ENCODE measurements at regions not wholly inside any gene's neighbourhood (a gene's known extent, or its start where the extent isn't known, plus 50 kb on each side); places are given as distances from the start of the nearest gene placed in this dataset.

DNA sequence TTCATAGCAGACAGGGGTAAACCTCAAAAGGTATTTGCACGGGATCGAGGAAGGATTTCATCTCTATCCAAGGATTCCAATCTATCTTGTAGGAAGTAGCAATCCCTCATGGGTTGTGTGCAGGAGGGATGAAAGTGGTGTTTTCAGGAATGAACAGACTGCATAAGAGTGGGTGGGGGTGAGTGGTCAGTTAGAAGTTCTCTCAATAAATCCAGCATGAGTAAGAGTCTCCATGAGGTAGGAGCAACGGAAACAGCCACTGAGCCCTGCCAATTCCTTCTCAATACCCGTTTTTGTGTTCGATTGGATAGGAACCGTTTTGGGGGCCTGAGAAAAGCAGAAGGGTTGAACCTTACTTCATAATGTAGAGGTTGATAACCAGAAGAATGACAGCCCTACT, 375.6 kb downstream of the SOX9 start:
- TF ChIP-seq, protein P1, sequence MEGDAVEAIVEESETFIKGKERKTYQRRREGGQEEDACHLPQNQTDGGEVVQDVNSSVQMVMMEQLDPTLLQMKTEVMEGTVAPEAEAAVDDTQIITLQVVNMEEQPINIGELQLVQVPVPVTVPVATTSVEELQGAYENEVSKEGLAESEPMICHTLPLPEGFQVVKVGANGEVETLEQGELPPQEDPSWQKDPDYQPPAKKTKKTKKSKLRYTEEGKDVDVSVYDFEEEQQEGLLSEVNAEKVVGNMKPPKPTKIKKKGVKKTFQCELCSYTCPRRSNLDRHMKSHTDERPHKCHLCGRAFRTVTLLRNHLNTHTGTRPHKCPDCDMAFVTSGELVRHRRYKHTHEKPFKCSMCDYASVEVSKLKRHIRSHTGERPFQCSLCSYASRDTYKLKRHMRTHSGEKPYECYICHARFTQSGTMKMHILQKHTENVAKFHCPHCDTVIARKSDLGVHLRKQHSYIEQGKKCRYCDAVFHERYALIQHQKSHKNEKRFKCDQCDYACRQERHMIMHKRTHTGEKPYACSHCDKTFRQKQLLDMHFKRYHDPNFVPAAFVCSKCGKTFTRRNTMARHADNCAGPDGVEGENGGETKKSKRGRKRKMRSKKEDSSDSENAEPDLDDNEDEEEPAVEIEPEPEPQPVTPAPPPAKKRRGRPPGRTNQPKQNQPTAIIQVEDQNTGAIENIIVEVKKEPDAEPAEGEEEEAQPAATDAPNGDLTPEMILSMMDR (IDR thresholded peaks at IDR 0.05; ENCODE audit: low read depth, low read length, missing control alignments): no peak
- in situ Hi-C loops (cut with HindIII; ENCODE audit: low pct_ligation_motif_present, low sequenced_read_pairs): no loop called here
- Histone ChIP-seq H3K27me3 (replicated peaks) (no peaks in the 10 kb centered on the region), H3K36me3 (replicated peaks) (no peaks in the 10 kb centered on the region), H3K4me3 (ENCODE audit: low read depth, low read length) (no peak overlapping the region), H3K27ac (no peak overlapping the region)
- DNase-seq: no peak

DNA sequence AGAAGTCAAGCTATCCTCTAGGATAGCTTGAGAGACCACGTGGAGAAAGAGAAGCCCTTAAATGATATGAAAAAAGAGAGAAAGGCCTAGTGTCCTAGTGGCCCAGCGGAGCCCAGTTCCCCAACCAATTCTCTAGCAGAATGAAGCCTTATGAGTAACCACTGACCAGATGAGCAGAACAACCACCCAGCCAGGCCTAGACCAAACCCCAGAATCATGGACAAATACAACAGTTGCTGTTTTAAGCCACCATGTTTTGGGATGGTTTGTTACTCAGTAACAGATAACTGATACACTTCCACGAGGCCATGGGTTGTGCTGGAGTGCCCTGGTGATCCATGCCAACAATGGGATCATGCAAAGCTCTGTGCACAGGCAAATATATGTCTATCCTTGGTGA, 377.1 kb downstream of the SOX9 start:
- Histone ChIP-seq H3K27ac (no peak overlapping the region), H3K4me3 (ENCODE audit: low read depth, low read length) (no peak overlapping the region), H3K27me3 (replicated peaks) (no peaks in the 10 kb centered on the region), H3K36me3 (replicated peaks) (no peaks in the 10 kb centered on the region)
- in situ Hi-C loops (cut with HindIII; ENCODE audit: low pct_ligation_motif_present, low sequenced_read_pairs): no loop called here
- TF ChIP-seq, protein P1 (IDR thresholded peaks at IDR 0.05; ENCODE audit: low read depth, low read length, missing control alignments): no peak
- no peak for DNase-seq

- TF ChIP-seq, protein P1 (IDR thresholded peaks at IDR 0.05; ENCODE audit: low read depth, low read length, missing control alignments): no peak
- DNase-seq: no peak
- Histone ChIP-seq H3K27me3 (replicated peaks) (no peaks in the 10 kb centered on the region), H3K36me3 (replicated peaks) (no peaks in the 10 kb centered on the region), H3K4me3 (ENCODE audit: low read depth, low read length) (no peak overlapping the region), H3K27ac (no peak overlapping the region)
- in situ Hi-C loops (cut with HindIII; ENCODE audit: low pct_ligation_motif_present, low sequenced_read_pairs): no loop called here
Observed at GRCh38 chr17:72498364-72499210, 377.8 kb downstream of the SOX9 start.

GRCh38 chr17:72501404-72502370, 380.9 kb downstream of the SOX9 start:
- Histone ChIP-seq H3K27ac (no peak overlapping the region), H3K36me3 (replicated peaks) (no peaks in the 10 kb centered on the region), H3K27me3 (replicated peaks) (no peaks in the 10 kb centered on the region), H3K4me3 (ENCODE audit: low read depth, low read length) (no peak overlapping the region)
- no peak for DNase-seq
- TF ChIP-seq, protein P1 (IDR thresholded peaks at IDR 0.05; ENCODE audit: low read depth, low read length, missing control alignments): no peak
- in situ Hi-C loops (cut with HindIII; ENCODE audit: low pct_ligation_motif_present, low sequenced_read_pairs): no loop called here

DNA sequence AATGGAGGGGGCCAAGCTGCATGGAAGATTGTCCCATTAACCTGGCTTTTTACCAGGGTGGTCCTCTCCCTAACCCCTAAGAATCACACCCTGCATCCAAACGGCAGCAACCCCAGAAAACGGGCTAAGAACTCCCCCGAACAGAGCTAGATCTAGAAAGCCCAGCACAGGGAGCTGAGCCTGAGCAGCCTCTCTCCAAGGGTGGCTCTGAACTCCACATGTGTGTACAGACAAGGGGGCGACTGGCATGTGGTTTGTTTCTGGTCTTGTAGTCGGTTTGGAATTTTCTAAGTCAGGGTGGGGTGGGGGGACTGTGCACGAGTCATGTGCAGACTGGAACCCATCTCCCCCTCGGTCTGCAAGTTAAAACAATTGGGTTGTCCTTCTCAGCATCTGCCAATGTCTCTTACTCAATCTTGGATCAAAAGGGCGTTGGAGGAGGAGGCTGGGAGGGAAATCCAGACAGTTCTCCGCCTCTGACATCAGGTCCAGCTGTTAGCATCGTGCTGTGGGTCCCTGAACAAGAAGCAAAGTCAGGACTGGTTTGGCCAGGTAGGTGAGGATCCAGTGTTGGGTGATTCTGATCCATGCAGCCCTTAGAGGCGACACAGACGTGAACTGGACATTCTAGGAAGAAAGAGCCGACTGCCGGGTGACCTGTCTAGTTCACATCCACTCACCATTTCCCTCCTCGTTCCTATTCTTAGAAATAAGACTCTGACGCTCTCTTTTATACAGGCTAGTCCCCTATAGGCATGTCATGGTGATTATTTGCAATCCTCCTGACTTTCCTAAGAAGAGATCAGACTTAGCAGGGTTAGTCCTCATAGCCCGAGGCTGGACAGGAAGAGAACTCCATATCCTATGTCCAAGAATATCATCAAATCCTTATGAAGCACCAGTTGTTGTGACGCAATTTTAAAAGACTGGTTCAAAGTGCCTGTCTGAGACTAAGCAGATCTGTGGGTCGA, 381.8 kb downstream of the SOX9 start:
- Histone ChIP-seq H3K36me3 (replicated peaks) (no peaks in the 10 kb centered on the region), H3K27me3 (replicated peaks) (no peaks in the 10 kb centered on the region), H3K4me3 (ENCODE audit: low read depth, low read length) (no peak overlapping the region), H3K27ac (no peak overlapping the region)
- in situ Hi-C loops (cut with HindIII; ENCODE audit: low pct_ligation_motif_present, low sequenced_read_pairs): no loop called here
- TF ChIP-seq, protein P1 (IDR thresholded peaks at IDR 0.05; ENCODE audit: low read depth, low read length, missing control alignments): no peak
- DNase-seq: peak; percentile 35

Data from brain microvascular endothelial cell (primary cell).